ENCODE measurements at regions not wholly inside any gene's neighbourhood (a gene's known extent, or its start where the extent isn't known, plus 50 kb on each side); places are given as distances from the start of the nearest gene placed in this dataset.
"Not testable (repeated sequence)": the region's sequence is repeated elsewhere in the genome, so short reads cannot be mapped to it uniquely, and the experiment has no call there.

DNA sequence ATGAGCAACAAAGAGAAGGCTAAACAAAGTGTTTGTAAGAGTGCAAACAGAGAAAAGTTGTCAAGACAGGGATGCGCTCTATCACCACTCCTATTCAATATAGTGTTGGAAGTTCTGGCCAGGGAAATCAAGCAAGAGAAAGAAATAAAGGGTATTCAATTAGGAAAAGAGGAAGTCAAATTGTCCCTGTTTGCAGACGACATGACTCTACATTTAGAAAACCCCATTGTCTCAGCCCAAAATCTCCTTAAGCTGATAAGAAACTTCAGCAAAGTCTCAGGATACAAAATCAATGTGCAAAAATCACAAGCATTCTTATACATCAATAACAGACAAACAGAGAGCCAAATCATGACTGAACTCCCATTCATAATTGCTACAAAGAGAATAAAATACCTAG, 143.4 kb upstream of the POGK start:
- DNase-seq (ENCODE audit: low spot score) = not testable (repeated sequence)

DNA sequence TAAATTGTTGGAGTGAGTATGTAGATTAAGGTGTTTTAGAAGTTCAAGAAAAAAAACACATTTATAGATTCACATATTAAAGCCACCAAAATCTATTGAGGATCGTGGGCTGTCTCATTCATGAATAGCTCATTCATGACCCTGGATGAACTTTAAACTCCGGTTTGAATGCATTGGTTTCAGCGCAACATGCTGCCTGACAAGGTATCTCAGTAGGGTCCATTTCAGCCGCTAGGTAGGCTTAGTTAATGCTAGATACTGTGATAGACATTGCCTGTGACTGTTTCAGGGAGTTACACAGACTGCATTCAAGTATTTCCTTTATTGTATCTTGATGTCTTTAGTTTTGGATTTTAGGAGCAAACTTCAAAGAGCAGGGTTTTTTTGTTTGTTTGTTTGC, 140.5 kb upstream of the POGK start:
- no peak for DNase-seq (ENCODE audit: low spot score)

DNA sequence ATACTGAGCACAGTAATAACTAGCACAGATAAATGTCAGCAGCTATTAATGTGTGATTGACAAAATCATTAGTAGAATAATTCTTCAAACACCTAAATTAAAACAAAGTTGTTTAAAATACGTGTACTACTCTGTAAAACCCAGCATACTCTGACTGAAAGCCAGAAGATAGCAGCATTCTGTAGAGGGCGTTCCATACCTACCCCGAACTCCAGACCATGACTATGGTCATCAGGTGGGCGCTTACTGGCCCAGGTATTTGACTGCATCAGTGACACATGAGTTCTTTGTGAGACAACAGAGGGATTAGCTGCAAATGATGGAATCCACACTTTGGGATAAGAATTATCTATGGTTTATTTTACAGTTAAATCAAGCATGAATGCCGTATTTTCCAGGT, 139.7 kb upstream of the POGK start:
- DNase-seq (ENCODE audit: low spot score) = no peak

DNA sequence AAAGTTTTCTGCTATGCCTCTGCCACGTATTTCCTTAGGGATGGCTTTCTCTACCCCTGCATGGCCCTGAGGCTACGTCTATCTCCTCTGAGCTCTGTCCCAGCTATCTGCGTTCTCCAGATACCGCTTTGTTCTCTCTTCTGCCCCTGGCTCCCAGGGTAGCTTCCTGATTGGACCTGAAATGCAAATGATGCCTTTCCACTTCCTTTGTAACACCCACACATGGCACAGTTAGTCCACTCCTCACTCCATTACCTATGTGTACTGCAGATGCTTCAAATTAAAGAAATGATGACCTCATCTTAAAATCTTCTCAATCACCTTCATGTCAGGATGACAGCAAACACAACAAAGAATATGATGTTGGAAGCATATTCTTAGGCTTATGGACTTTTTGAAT, 138.6 kb upstream of the POGK start:
- no peak for DNase-seq (ENCODE audit: low spot score)

DNA sequence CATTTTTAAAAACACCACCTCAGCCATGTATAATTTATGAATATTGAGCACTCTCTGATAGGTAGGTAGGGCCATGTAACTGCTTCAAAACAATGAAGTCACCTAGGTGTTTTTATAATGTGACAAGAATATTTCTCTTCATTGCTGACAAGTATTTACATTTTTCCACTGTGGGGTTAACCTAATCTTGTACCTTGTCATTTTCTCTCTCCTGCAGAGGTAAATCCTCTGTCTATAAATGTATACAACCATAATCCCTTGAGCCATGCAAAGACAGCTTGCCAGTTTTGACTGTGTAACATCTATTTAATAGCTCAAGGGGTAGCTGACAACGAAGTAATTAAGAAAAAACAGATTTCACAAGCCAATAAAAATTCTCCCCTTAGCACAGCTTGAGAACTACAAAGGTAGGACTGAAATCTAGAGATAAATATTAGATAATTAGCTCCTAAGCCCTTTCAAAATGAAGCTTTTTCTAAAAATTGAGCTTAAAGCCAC, 137.6 kb upstream of the POGK start:
- no peak for DNase-seq (ENCODE audit: low spot score)

DNA sequence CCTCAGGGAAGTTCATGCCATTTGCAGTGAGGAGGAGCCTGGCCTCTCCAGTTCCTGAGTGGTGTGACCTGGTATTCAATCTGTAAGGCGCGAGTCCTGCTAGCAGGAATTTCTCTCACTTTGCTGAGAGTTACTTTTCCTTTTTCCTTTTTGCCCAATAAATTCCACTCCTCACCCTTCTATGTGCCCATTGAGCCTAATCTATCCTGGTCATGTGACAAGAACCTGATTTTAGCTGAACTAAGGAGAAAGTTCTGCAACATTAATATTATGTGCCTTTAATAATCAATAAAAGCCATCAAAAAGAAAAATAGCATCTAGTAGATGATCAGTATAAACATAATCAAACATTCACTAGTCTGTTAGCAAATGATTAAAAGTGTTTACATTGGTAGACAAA, 136.1 kb upstream of the POGK start:
- no peak for DNase-seq (ENCODE audit: low spot score)

DNA sequence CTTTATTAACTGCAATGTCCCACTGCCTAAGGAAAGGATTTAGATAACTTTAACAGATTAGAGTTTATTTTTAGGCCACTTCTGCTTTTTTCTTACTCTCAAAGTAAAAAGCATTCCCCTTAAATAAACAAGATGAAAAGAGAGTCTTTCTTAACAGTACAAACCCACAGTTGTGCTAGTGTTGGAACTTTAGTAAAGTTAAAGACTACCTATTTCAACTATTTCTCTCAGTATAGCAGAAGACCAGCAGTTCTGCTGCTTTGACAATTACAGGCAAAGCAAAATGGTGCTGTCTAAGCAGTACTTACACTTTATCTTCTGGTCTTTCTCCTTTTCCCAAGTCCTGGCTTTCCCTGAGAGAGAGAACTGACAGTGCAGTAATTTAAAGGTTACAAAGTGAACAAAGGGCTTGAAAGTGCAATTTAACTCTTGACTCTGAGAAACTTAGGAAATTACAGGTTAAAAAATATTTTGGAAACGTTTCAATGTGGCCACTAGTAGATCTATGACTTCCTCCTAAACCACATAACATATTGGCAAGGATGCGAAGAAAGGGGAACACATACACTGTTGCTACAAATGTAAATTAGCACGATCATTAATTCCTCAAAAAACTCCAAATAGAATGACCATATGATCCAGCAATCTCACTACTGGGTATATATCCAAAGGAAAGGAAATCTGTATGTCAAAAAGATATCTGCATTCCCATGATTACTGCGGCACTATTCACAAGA, 135.4 kb upstream of the POGK start:
- DNase-seq (ENCODE audit: low spot score) = no peak

DNA sequence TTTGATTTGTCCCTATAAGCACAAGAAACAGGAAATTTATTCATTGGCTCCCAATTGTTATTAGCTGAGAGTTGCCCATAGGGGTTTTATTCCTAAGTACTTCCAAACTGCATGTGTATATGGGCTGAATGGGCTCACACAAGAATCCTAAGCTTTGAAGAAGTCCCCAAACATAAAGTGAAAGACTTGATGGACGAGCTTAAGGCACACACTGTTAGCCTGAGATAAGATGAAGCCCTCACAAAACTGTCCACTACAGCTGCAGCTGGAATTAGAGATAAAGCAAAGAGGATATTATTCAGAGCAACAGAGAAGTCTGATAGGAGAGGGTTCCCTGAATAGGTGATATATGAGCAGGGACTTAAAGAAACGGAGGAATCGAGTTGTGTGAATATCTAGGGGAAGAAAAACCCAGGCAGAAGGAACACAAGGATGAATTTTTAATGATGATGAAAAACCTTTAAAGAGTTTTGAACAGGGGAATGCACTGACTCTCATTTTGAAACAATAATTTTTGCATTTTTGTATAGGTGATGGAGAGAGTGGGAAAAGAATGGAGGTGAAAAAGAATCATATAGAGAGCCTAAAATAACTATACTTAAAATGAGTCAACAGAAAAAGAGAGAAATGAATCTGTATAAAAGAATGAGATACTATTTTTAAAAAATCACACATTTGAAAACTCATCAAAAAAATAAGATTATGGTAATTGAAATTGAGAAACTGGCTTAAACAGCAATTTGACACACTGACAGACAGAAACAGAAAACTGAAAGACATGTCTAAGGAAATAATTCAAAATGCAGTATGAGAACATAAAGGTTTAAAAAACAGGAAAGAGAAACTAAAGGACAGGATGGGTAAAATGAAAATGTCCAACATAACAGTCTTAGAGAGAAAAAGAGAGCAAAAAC, 133.6 kb upstream of the POGK start:
- no peak for DNase-seq (ENCODE audit: low spot score)

DNA sequence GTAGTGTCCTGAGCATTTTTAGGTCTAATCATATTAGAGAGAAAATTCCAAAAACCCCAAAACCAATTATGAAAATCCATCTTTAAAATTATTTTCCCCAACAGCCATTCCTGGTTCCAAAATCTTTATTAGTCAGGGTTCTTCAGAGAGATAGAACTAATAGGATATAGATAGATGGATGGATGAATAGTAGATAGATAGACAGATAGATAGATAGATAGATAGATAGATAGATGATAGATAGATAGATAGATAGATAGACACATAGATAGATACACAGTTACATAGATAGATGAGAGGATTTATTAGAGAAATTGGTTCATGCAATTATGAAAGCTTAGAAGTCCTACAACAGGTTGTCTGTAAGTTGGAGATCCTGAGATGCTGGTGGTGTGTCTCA, 122.7 kb upstream of the POGK start:
- no peak for DNase-seq (ENCODE audit: low spot score)

DNA sequence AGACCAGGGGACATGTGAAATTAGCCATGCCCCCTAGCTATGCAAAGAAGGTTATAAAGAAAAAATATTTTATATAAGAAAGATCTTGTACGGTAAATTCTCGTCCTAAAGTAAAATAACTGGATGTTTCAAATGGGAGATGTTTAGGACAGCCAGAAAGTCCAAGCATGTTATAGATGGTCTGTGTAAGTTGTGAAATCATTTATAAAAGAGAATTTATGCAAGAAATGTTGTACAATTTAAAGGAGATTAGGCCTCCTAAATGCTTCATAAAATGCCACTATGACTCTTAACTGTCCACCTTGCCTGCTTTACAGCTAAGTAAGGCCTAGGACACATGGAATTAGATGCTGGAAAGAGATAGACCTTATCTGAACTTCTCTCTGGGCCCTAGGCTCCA, 118.1 kb upstream of the POGK start:
- peak; percentile 1 for DNase-seq (ENCODE audit: low spot score)

DNA sequence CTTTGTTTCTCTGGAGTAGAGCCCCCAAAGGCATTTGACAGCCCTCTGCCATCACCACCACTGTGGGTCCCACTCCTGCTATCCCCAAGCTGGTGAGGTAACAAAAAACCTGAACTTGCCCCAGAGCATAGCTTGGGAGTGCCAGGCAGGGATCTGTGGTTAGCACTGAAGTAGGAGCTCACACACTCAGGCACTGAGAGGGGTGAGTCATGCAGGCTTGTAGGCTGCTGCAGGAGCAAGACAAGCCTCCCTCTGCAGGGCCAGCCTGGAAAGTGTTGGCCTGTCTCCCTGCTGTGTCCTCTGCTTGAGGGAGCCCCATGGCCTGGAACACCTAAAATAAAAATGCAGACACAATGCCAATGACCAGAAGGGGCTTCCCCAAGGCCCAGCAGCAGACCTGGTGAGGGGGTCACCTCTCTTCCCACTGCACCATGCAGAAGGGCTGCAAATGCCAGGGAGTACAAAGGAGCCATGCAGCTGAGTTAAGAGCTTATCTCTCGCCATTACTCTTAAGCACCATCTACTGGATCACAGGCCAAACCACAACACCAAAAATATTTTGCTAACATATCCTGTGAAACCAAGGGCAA, 108.9 kb upstream of the POGK start:
- DNase-seq (ENCODE audit: low spot score) = no peak

DNA sequence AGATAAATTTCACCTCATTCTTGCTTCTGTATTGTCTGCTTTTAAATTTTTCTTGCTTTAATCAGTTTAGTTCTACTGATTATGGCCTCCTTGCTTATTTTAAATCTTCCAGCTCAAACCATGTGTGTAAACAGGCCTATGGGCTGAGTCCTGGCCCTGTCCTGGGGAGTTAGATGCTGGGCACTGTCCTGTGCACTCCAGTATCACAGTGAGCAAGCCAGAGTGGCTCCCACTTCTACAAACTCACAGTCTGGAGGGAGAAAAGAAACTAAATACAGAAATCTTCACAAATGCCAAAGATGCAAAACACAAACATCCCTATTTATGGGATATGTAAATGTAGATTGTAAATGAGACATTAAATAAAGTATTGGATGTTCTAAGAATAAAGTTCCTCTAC, 101.1 kb upstream of the POGK start:
- no peak for DNase-seq (ENCODE audit: low spot score)

DNA sequence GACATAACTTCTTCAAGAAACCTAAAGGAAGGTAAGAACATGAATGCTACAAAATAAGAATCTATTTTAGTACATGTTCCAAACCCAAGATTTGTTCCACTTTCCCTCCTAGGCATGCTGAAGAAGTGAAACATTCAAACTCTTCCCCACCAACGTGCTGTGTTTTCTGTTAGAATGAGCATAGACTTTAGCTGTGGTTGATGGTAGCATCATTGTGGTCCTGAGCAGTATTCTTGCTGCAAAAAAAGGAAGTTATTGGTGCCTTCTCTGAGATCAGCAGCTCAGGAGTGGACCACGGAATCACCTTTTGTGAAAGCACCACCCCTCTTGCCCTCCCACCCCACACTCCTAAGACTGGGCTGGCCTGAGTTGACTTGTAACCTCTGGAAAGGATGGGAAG, 100.4 kb upstream of the POGK start:
- no peak for DNase-seq (ENCODE audit: low spot score)

DNA sequence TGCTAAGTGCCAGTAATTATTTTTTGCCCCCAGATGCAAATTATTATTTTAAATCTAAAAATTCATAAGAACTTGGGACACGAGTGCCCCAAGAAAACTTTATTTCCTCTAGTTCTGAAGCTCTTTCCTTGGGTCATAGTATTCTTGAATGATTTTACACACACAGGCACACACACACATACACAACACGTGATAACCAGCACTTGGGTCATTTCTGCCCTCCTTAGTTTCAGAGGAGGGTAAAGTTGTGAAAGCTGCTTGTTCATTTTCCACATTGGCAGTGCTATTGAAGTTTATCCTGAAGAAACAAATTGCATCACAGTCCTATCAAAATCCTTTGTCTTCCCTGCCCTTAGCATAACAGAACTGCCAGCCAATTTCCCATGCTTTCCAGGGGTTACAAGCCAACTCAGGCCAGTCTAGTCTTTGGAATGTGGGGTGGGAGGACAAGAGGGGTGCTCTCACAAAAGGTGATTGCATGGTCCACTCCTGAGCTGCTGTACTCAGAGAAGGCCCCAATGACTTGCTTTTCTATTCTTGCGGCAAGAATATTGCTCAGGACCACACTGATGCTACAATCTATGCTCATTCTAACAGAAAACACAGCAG, 98.5 kb upstream of the POGK start:
- no peak for DNase-seq (ENCODE audit: low spot score)

DNA sequence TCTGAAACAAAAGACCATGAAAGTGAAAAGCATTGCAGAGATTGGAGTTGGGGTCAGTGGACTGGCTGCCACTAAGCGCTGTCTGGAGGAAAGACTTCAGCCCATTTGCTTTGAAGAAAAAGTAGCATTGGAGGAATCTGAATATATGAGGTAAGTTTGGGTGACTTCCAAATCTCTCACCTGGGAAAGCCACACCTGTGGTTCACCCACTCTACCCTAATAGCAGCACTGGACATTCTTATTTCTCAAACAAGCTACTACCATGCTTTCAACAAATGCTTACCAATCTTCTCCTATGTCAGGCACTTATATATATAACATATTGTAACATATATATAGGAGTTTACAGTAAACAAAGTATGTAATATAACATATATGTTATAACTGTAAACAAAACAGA, 76.0 kb upstream of the POGK start:
- no peak for DNase-seq (ENCODE audit: low spot score)

DNA sequence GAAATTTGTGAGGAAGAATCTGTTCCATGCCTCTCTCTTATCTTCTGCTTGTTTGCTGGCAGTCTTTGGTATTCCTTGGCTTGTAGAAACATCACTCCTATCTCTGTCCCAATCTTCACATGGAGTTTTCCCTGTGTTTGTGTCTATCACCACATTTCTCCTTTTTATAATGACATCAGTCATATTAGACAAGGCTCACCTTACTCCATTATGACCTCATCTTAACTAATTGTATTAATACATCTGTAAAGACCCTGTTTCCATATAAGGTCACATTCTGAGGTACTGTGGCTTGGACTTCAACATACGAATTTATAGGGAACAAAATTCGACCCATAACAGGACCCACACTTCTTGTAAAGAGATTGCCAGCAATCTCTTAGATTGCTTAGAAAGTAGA, 72.3 kb upstream of the POGK start:
- no peak for DNase-seq (ENCODE audit: low spot score)

DNA sequence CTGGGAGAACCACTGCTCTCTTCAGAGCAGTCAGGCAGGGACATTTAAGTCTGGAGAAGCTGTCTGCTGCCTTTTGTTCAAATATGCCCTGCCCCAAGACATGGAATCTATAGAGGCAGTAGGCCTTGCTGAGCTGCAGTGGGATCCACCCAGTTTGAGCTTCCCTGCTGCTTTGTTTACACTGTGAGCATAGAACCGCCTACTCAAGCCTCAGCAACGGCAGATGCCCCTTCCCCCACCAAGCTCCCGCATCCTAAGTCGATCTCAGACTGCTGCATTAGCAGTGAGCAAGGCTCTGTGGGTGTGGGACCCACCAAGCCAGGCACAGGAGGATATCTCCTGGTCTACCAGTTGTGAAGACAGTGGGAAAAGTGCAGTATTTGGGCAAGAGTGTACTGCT, 54.6 kb upstream of the POGK start:
- DNase-seq (ENCODE audit: low spot score) = not testable (repeated sequence)

DNA sequence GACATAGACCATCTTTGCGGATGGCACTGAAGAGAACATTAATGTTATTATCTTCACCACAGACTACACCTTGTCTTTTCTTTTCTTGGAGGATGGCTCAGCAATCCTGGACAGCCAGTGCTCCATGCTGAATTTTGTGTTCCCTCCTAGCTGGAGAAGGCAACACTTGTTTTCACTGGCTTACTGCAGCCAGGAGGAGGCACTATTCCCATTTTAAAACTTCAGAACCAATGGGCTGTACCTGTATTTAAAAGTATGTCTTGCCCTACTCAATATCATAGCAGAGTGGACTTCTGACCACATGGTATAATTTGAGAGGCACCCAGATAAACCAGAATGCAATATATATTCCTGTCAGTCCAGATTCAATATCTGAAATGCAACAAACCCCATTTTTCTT, 53.3 kb upstream of the POGK start:
- DNase-seq (ENCODE audit: low spot score) = no peak

DNA sequence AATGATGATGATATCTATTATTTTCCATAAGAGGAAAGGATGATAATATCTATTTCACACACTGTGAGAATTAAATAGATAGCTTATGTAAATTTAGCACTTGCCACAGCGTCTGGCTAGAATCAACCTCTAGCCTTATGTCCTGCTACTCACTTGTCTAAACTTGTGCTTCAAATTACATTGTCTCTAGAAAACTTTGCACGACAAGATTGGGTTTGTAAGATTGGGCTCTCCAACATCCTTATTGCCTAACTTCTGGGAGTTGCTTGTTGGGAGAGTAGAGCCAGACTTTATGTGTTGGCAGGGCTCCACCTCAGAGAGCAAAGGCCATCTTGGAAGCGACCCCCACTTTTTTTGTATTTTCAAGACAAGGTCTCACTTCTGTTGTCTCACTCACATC, 50.0 kb upstream of the POGK start:
- DNase-seq (ENCODE audit: low spot score) = no peak
